Esophagus muscularis mucosa (tissue), 3 donors: ENCODE measurements at regions not wholly inside any gene's neighbourhood (a gene's known extent, or its start where the extent isn't known, plus 50 kb on each side); places are given as distances from the start of the nearest gene placed in this dataset.

ENCODE experiments used
- CTCF ChIP-seq, 3 experiments: fragments of 200-600 bp in 2 of 3; fragments of 450-650 bp in 1 of 3; sonication (generic) in 2 of 3; IDR thresholded peaks; one replicate each; pipeline ENCODE4 v1.5.1; 2017 to 2019; ENCODE audit warnings: antibody characterized with exemption in 3 of 3, mild to moderate bottlenecking in 2 of 3, moderate library complexity in 1 of 3
- EP300 ChIP-seq: sonication (generic); formaldehyde crosslinking; IDR thresholded peaks from one replicate; pipeline ENCODE4 v1.6.1; 2017; ENCODE audit warnings: antibody characterized with exemption

GRCh38 chr11:114970927-114971645 is 292.8 kb downstream of the NXPE2 start:
- no peak for TF ChIP-seq CTCF (IDR thresholded peaks at IDR 0.05)
- TF ChIP-seq EP300 = no peak
